GM18502 (cell line): ENCODE measurements at regions not wholly inside any gene's neighbourhood (a gene's known extent, or its start where the extent isn't known, plus 50 kb on each side); places are given as distances from the start of the nearest gene placed in this dataset.

ENCODE experiments used
- ATAC-seq: cut with Tn5 transposase; IDR thresholded peaks from one replicate; pipeline ENCODE4 v1.9.1; 2021; ENCODE audit warnings: mild to moderate bottlenecking; ENCODE audit not compliant: unreplicated experiment, poor library complexity

GRCh38 chr5:74152136-74152535, 488.4 kb downstream of the ENC1 start:
- no peak for ATAC-seq

- no peak for ATAC-seq
Measured at GRCh38 chr5:74149395-74149794, 491.1 kb downstream of the ENC1 start.

GRCh38 chr5:74148321-74148720, 492.2 kb downstream of the ENC1 start:
- ATAC-seq = no peak

- no peak for ATAC-seq
Measured at GRCh38 chr5:74146796-74147195, 493.7 kb downstream of the ENC1 start.

- no peak for ATAC-seq
Measured at GRCh38 chr5:74145951-74146350, 494.6 kb downstream of the ENC1 start.

- no peak for ATAC-seq
Measured at GRCh38 chr5:74143721-74144330, 496.7 kb downstream of the ENC1 start.

GRCh38 chr5:74143151-74143550, 497.4 kb downstream of the ENC1 start:
- ATAC-seq = no peak

- no peak for ATAC-seq
Measured at GRCh38 chr5:74141053-74141452, 499.5 kb downstream of the ENC1 start.

- ATAC-seq = no peak
Measured at GRCh38 chr5:74140409-74140808, 500.1 kb downstream of the ENC1 start.

- ATAC-seq = no peak
Measured at GRCh38 chr5:74139589-74139988, 500.9 kb downstream of the ENC1 start.

- no peak for ATAC-seq
Measured at GRCh38 chr5:74138721-74139120, 501.8 kb downstream of the ENC1 start.

- ATAC-seq = no peak
Measured at GRCh38 chr5:74136276-74136825, 504.2 kb downstream of the ENC1 start.

- ATAC-seq = no peak
Measured at GRCh38 chr5:74135033-74135432, 505.5 kb downstream of the ENC1 start.

GRCh38 chr5:74132485-74132884, 506.5 kb downstream of the ARHGEF28 start:
- ATAC-seq = no peak

- no peak for ATAC-seq
Measured at GRCh38 chr5:74131250-74131649, 505.3 kb downstream of the ARHGEF28 start.

- ATAC-seq = no peak
Measured at GRCh38 chr5:74130155-74130897, 504.3 kb downstream of the ARHGEF28 start.

GRCh38 chr5:74127381-74128320, 501.7 kb downstream of the ARHGEF28 start:
- no peak for ATAC-seq

GRCh38 chr5:74126294-74126693, 500.3 kb downstream of the ARHGEF28 start:
- ATAC-seq = no peak

- ATAC-seq = no peak
Measured at GRCh38 chr5:74124826-74125225, 498.8 kb downstream of the ARHGEF28 start.

- no peak for ATAC-seq
Measured at GRCh38 chr5:74123929-74124328, 497.9 kb downstream of the ARHGEF28 start.
